ENCODE measurements at regions not wholly inside any gene's neighbourhood (a gene's known extent, or its start where the extent isn't known, plus 50 kb on each side); places are given as distances from the start of the nearest gene placed in this dataset.

DNA sequence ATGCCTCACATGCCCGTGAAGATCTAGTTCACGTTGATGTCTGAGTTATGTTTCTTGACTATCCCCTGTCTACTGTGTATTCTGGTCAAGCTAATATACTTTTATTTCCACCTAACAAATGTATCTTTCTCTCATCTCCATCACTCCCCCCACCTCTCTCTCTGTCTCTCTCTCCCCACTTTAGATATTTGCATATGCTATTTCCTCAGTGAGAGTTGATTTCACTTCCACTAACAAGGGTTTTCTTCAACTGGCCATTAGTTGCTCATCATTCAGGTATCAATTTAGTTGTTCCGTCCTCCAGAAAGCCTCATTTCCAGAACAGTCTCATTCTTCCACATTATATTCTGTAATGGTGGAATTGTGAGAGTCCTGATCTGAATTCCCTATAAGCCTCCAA lies 1777.8 kb upstream of the TENM3 start:
- DNase-seq: no peak

DNA sequence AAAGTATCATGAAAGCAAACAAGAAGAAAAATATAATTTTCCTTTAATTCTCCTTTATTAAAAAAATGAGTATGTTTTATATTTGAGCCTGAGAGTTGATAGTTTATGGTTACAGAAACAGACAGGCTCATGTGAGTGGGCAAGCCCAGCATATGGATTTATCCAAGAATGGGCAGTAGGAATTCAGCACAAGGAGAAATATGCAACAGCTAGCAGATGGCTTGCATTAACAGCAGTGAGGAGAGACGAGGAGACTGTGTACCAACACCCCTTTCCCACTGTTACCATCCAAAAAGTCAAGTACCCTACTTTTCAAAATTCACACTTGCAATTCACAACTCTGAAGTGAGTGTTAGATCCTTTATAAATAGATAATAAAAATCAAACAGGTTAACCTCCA lies 1760.2 kb upstream of the TENM3 start:
- no peak for DNase-seq

- DNase-seq: no peak
Observed at GRCh38 chr4:180485407-180485806, 1757.8 kb upstream of the TENM3 start.

- no peak for DNase-seq
Observed at GRCh38 chr4:180486342-180486741, 1756.9 kb upstream of the TENM3 start.

GRCh38 chr4:180489787-180490186 lies 1753.4 kb upstream of the TENM3 start:
- DNase-seq: no peak

DNA sequence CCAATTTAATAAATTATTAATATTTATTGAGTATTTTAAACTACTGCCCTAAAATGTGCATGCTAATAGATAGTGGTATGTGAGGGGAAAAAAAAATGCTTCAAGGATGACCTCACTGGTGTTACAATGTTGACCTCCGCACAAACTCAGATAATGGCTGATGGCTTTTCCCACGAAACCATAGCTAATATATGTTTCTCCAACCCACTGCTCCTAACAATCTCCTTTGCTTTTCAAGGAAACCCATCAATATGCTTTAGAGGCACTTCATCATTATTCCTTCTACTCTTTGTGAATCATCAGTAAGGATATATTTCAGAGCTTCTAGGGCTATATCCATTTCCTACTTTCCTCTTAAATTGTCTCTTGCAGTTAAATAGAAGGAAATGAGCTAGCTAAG lies 1752.0 kb upstream of the TENM3 start:
- DNase-seq: no peak

DNA sequence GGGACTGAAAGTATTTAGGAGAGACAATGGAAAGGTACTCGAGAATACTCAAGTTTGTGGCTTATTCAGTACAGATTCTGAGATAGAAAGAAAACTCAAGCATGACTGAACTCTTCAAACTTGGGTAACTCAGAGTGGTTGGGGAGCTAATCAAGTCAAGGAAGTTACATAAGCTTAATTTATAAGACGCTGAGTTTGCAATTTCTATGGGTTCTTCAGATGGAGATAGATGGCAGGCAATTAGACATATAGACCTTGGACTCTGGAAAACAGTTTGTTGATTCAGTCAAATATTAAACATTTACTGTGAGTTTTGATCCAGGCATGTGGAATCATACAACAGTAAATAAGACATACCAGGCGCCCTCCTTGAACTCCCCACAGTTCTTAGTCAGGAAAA lies 1749.9 kb upstream of the TENM3 start:
- no peak for DNase-seq

DNA sequence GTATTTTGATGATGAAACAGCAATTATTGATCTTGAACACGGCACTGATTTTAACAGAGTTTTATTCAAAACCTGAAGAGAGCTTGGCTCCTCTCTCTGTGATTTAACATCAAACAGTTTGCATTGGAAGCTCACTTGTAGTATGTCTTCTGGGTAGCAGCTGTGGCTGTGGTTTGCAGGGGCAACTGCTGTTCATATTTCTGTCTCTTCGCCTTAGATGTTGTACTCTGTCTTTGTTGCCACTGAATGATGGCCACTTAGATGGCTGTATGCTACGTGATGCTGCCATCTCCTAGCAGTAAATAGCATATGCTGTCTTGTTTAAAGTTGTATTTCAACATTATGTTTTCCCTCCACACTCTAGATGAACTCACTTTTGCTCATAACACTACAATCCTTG lies 1743.0 kb upstream of the TENM3 start:
- no peak for DNase-seq

GRCh38 chr4:180512801-180513475 lies 1730.3 kb upstream of the TENM3 start:
- DNase-seq: no peak

- DNase-seq: no peak
Observed at GRCh38 chr4:180518906-180519305, 1724.3 kb upstream of the TENM3 start.

GRCh38 chr4:180521181-180521580 lies 1722.0 kb upstream of the TENM3 start:
- no peak for DNase-seq

DNA sequence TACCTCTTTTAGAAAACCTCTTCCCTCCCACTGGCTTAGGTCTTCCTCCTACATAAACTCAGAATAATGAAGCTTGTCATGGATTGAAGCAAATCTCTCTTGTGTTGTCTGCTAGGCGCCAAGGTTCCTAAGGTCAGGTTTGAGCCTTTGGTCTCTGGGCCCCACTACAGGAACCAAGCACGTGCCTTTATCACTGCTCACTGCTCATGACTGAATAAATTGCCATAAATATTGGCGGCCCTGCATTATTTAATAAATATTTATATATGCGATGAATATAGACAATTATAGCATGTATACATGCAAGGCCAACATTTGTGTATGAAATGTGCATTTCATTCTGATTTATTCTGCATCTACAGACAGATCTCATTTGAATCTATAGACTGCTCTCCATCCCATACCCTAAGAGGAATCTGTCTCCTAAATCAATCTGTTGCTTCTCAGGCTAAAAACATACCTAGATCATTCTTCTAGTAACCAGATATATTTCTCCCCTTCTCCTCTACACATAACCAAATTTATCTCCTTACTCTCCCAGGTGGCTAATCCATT lies 1717.6 kb upstream of the TENM3 start:
- no peak for DNase-seq

GRCh38 chr4:180528003-180528402 lies 1715.2 kb upstream of the TENM3 start:
- no peak for DNase-seq

DNA sequence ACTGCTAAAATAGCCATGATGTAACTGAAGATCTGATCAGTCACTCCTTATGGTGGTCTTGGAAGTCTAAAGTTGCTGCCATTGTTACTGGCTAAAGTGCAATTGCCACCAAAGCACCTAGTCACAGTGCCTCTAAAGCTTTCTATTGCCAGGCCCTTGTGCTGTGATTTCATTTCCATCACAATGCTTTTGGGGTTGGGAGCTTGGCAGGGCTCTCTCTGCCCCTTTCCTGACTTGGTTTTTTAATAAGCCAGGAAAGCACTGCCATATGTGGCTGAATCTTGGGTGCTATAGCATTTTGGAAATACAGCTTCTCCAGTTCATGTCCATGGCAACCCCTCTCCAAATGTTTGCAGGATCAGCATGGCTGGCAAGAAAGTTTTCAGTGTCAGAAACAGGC lies 1712.4 kb upstream of the TENM3 start:
- no peak for DNase-seq

DNA sequence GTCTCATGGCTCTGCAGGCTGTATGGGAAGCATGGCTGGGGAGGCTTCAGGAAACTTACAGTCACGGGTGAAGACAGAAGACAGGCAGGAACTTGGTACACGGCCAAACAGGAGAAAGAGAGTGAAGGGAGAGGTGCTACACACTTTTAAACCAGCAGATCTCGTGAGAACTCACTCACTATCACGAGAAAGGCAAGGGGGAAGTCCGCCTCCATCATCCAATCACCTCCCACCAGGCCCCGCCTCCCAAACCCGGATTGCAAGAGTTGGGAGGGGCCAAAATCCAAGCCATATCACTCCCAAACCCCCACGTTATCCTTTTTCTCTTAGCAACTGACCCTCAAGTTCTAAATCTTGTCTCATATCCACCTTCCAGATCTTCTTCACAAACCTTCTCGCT lies 1710.5 kb upstream of the TENM3 start:
- DNase-seq: peak; percentile 37

DNA sequence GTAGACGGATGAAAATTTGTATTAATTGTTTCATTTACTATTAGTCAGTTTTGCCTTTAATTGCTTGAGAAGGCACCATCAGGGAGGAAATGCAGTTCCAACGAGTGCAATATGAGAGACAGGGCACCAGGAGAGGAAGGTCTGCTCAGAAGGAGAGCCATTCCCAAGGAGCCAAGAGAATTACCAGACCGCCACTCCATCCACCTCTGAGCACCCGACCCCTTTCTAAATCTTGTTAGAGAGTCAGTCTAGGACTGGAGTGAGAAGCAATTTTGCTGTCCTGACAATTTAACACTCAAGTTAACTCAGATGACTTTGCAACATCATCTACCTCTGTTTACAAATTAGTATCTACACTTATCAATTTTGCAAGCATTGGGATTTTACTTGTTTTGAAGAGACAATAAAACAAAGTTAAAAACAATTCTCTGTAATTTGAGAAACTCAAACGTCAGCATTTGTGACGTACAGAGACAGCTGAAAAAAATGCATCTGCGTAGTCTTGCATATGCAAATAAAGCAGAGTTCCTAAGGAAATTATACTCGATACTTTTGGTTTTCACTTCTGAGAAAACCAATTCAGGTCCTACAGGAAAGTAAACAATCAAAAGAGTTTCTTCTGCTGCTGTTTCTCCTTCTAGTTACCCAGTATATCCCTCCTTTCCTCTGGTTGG lies 1704.7 kb upstream of the TENM3 start:
- peak; percentile 75 for DNase-seq

DNA sequence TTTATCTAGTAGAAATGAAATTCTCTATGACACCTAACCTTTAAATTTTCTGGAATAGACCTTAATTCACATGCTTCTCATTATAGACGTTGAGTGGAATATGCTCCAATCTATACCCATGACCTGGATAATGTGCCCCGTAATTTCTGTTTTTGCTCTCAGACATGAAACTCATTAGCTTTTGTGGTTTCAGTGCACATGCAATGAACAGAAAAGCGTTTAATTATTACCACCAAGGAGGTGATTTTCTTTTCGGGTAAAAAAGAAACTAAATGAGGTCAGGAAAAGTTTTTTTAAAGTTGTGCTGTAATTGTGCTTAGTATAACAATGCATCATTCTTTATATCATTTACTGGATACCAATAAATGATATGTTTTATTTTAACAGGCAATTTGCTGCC lies 1703.9 kb upstream of the TENM3 start:
- peak; percentile 42 for DNase-seq

DNA sequence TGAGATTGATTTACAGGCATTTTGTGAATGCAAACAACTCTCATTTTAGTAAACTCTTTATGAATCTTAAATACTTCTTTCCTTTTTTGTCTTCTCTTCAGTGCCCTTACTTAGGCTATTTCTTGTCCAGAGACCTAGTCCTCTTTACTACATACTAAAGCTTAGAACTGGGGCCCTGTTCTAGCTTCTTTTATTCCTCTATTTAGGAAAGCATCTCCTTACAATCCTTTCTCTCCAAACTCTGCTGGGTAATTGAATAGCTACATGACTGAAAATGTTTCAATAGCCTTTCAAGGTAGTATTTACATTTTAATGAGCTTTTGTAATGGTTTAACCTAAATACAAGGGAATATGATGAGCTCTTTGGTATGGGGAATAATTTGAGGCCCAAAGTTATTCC lies 1701.5 kb upstream of the TENM3 start:
- DNase-seq: no peak

DNA sequence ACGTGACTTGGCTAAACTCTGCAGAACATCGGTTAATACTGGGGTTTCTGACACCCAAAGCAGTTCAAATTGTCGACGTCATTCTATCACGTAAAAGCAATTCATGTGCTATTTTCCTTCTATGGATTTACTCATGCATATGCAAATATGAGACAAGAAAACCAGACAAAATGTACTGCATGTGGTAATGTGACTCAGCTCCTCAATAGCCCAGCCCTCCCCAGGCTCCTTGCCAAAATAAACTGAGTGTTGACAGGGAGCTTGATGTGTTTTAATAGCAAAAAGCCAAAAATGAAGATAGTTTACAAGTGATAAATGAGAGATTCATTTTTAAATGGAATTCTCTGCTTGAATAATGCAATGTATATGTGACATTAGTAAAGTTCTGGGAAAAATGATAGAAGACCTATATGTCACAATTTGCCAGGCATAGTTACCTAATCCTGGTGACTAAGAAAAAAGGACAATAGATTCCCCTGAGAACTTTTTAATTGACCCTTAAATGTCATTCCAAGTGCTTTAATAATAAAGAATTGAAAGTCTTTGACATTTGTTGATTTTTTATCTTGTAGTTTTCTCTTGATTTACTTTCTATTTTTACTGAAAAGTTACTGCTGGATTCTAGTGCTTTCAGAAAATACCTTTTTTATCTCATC lies 1700.6 kb upstream of the TENM3 start:
- peak; percentile 81 for DNase-seq

DNA sequence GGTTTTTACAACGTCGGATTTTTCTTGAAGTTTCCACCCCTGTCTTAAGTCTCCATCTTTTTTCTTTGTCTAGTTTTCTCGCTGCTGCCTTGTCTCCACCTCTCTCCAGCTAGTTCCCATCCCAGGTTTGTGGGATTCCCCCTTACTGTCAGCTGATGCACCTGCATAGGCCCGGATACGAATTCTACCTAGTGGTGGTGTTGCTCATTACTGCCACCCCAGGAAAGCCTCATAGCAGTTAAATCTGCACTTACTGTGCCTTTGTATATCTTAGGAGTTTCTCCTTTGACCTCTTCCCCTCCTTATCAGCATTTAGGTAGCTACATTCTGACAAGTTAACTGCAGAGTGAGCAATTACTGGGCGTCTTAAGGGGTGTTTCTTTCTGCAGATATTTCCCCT lies 1693.1 kb upstream of the TENM3 start:
- no peak for DNase-seq

DNA sequence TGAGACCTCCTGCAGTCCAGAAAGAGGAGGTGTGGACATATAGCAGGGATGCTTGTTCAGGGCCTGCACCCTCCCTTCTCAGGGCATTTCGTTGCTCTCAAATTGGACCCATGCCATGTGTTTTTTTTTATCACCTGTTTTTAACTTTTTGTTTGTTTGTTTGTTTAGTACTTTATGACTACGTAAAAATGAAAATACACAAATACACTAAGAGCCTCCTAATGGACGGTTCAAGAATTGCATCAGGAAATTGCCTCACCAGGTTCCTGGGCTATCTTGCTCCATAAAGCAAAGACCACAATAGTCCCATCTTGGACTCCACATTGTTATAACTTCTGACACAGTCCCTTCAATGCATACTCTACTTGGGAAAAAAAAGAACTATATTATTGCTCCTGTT lies 1685.9 kb upstream of the TENM3 start:
- DNase-seq: peak; percentile 67

DNA sequence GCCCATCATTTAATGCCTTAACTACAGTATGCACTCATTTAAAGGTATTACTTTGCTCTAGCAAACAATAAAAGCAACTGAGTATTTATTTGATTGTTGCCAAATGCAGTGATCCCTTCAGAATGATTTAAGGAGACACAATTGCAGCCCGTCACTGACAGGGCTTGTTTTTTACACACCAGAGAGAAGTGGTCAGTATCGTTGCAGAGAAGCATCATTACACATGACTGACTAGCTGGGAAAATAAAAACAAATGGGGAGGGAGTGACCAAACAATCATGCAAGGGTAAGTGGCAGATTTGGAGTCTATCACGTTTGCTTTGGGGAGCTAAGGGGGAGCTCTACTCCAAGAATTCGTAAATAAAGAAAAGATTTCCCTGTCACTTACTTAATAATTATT lies 1685.3 kb upstream of the TENM3 start:
- DNase-seq: no peak

DNA sequence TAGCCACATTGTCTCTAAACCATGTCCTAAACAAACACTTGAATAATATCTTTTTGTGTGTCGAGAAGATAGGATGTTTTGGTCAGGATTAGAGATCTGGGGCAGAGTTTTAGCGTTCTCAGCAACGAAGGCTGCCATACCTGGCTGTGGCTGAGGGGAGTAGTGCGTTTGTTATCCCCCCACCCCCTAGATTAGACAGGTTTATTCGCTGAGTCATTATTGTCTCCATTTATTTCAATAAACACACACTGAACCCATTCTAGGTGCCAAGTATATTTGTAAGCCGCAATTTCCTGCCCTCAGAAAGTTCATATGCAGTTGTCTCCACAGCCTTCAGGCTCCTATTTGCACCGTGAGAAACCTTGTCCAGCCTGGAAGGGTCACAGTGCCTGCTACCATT lies 1684.8 kb upstream of the TENM3 start:
- no peak for DNase-seq

DNA sequence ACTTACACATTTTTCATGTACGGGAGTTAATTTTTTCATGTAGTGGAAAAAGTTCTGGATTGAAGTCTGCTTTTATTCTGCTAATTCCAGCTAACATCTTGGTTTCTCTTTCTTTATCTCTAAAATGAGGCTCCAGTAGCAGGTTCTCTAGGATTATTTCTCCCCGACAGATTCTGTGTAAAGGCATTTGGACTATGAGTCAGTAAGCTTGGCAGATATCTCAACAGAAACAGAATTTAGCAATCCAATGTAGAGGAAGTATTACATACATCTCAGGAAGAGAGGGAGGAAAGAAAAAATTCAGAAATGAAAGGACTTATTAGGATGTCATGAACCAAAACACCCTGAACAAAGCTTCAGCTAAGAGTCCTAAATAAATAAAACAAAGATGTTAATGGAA lies 1682.3 kb upstream of the TENM3 start:
- peak; percentile 84 for DNase-seq
